ENCODE measurements at regions not wholly inside any gene's neighbourhood (a gene's known extent, or its start where the extent isn't known, plus 50 kb on each side); places are given as distances from the start of the nearest gene placed in this dataset.

GRCh38 chr6:137357263-137357947, 136.8 kb downstream of the OLIG3 start:
- ChIA-PET CTCF (interaction anchor here (0.6 kb wide), 1 partner anchor 863 kb away, joined by 3 read pairs; no protein-coding TSS in a partner anchor), POLR2A (no interaction called here)
- Mint-ChIP-seq H3K4me3 (ENCODE audit: unreplicated experiment) (no peak overlapping the region), H3K9me3 (ENCODE audit: unreplicated experiment) (no peaks in the 10 kb centered on the region), H3K27ac (ENCODE audit: low read depth, unreplicated experiment) (no peak overlapping the region), H3K36me3 (ENCODE audit: insufficient read depth, unreplicated experiment) (no peaks in the 10 kb centered on the region), H3K4me1 (ENCODE audit: insufficient read depth, unreplicated experiment) (no peaks in the 10 kb centered on the region), H3K27me3 (ENCODE audit: insufficient read depth, unreplicated experiment) (no peaks in the 10 kb centered on the region)
- DNase-seq (ENCODE audit: unreplicated experiment), result no peak
- no TSS peak for BruUV-seq (replicated peaks)
- intact Hi-C loops (cut with micrococcal nuclease), result no loop called here
- TF ChIP-seq CTCF (IDR thresholded peaks at IDR 0.05; ENCODE audit: unreplicated experiment), result no peak

GRCh38 chr6:137353842-137354397, 134.7 kb upstream of the IFNGR1 start:
- H3K4me1 Mint-ChIP-seq (ENCODE audit: insufficient read depth, unreplicated experiment), result no peaks in the 10 kb centered on the region
- no TSS peak for BruUV-seq (replicated peaks)
- no peak overlapping the region for H3K4me3 Mint-ChIP-seq (ENCODE audit: unreplicated experiment)
- no peaks in the 10 kb centered on the region for H3K9me3 Mint-ChIP-seq (ENCODE audit: unreplicated experiment)
- ChIA-PET CTCF (interaction anchor here (1.1 kb wide), 1 partner anchor 11 kb away, joined by 3 read pairs; no protein-coding TSS in a partner anchor), POLR2A (no interaction called here)
- TF ChIP-seq CTCF (IDR thresholded peaks at IDR 0.05; ENCODE audit: unreplicated experiment), result no peak
- H3K27ac Mint-ChIP-seq (ENCODE audit: low read depth, unreplicated experiment), result no peak overlapping the region
- intact Hi-C loops (cut with micrococcal nuclease), result no loop called here
- H3K36me3 Mint-ChIP-seq (ENCODE audit: insufficient read depth, unreplicated experiment), result no peaks in the 10 kb centered on the region
- H3K27me3 Mint-ChIP-seq (ENCODE audit: insufficient read depth, unreplicated experiment), result no peaks in the 10 kb centered on the region
- DNase-seq (ENCODE audit: unreplicated experiment), result no peak

- CTCF ChIA-PET, result interaction anchor here (1.1 kb wide), 1 partner anchor 11 kb away, joined by 3 read pairs; no protein-coding TSS in a partner anchor
- BruUV-seq (replicated peaks), result no TSS peak
- DNase-seq (ENCODE audit: unreplicated experiment), result no peak
Measured at GRCh38 chr6:137353346-137353745, 134.2 kb upstream of the IFNGR1 start.

GRCh38 chr6:137352859-137353258, 133.7 kb upstream of the IFNGR1 start:
- no peaks in the 10 kb centered on the region for H3K27me3 Mint-ChIP-seq (ENCODE audit: insufficient read depth, unreplicated experiment)

More at GRCh38 chr6:137353346-137353745, 134.2 kb upstream of the IFNGR1 start:
- intact Hi-C loops (cut with micrococcal nuclease), result no loop called here
- no peaks in the 10 kb centered on the region for H3K4me1 Mint-ChIP-seq (ENCODE audit: insufficient read depth, unreplicated experiment)
- POLR2A ChIA-PET, result no interaction called here
- H3K27ac Mint-ChIP-seq (ENCODE audit: low read depth, unreplicated experiment), result no peak overlapping the region
- TF ChIP-seq CTCF (IDR thresholded peaks at IDR 0.05; ENCODE audit: unreplicated experiment), result no peak
- no peaks in the 10 kb centered on the region for H3K9me3 Mint-ChIP-seq (ENCODE audit: unreplicated experiment)
- H3K36me3 Mint-ChIP-seq (ENCODE audit: insufficient read depth, unreplicated experiment), result no peaks in the 10 kb centered on the region
- H3K4me3 Mint-ChIP-seq (ENCODE audit: unreplicated experiment), result no peak overlapping the region
- no peaks in the 10 kb centered on the region for H3K27me3 Mint-ChIP-seq (ENCODE audit: insufficient read depth, unreplicated experiment)

More at GRCh38 chr6:137352859-137353258, 133.7 kb upstream of the IFNGR1 start:
- intact Hi-C loops (cut with micrococcal nuclease), result no loop called here
- Mint-ChIP-seq H3K27ac (ENCODE audit: low read depth, unreplicated experiment) (no peak overlapping the region), H3K36me3 (ENCODE audit: insufficient read depth, unreplicated experiment) (no peaks in the 10 kb centered on the region), H3K9me3 (ENCODE audit: unreplicated experiment) (no peaks in the 10 kb centered on the region), H3K4me3 (ENCODE audit: unreplicated experiment) (no peak overlapping the region), H3K4me1 (ENCODE audit: insufficient read depth, unreplicated experiment) (no peaks in the 10 kb centered on the region)
- BruUV-seq (replicated peaks), result no TSS peak
- POLR2A ChIA-PET, result no interaction called here
- CTCF ChIA-PET, result interaction anchor here (1.1 kb wide), 1 partner anchor 10 kb away, joined by 3 read pairs; no protein-coding TSS in a partner anchor
- no peak for TF ChIP-seq CTCF (IDR thresholded peaks at IDR 0.05; ENCODE audit: unreplicated experiment)
- no peak for DNase-seq (ENCODE audit: unreplicated experiment)

All from MCF 10A (cell line).